Naive thymus-derived CD4-positive, alpha-beta T cell (primary cell): ENCODE measurements at regions not wholly inside any gene's neighbourhood (a gene's known extent, or its start where the extent isn't known, plus 50 kb on each side); places are given as distances from the start of the nearest gene placed in this dataset.

Experiments used
- ATAC-seq: fragments of 150-1000 bp; cut with Tn5 transposase; 2 replicates; pipeline ENCODE4 v1.10.0; 2021; ENCODE audit warnings: mild to moderate bottlenecking, moderate library complexity
- CTCF ChIA-PET: fragments of 350-600 bp; sonication (Branson Sonifier 250); formaldehyde crosslinking; loops from one replicate; lab custom pipeline; 2021; ENCODE audit warnings: antibody characterized with exemption; lab: Charles Lee
- POLR2A ChIA-PET: fragments of 350-600 bp; sonication (Branson Sonifier 250); formaldehyde crosslinking; loops from one replicate; lab custom pipeline; 2021; ENCODE audit warnings: antibody characterized with exemption, inconsistent platforms; lab: Charles Lee
- DNase-seq, 9 donors: peaks; one replicate each; pipeline versions ENCODE4 v3.0.0 to v3.0.0-alpha.2; 2020 to 2022; ENCODE audit warnings: mixed read lengths in 1 of 9
- H3K27ac ChIP-seq: one replicate; pipeline ENCODE4 v1.7.0; 2013; ENCODE audit warnings: mild to moderate bottlenecking, low read depth, low read length, moderate library complexity
- H3K27me3 ChIP-seq, 2 donors: one replicate each; pipeline ENCODE4 v1.7.0; 2013; ENCODE audit warnings: low read length in 2 of 2, mild to moderate bottlenecking in 2 of 2, moderate library complexity in 2 of 2; ENCODE audit not compliant: control insufficient read depth in 2 of 2, insufficient read depth in 2 of 2
- H3K36me3 ChIP-seq, 3 experiments: 1 replicate in 2 of 3; 2 replicates in 1 of 3; pipeline ENCODE4 v1.7.0; 2013; ENCODE audit warnings: low read length in 3 of 3, mild to moderate bottlenecking in 3 of 3, moderate library complexity in 1 of 3; ENCODE audit not compliant: insufficient read depth in 3 of 3, control insufficient read depth in 2 of 3
- H3K4me1 ChIP-seq, 2 donors: one replicate each; pipeline ENCODE4 v1.7.0; 2013; ENCODE audit warnings: low read length in 2 of 2, mild to moderate bottlenecking in 2 of 2, moderate library complexity in 1 of 2; ENCODE audit not compliant: control insufficient read depth in 2 of 2, insufficient read depth in 2 of 2
- H3K4me3 ChIP-seq: 2 replicates; pipeline ENCODE4 v1.7.0; 2013; ENCODE audit warnings: mild to moderate bottlenecking, low read length
- H3K9me3 ChIP-seq, 3 experiments: 1 replicate in 2 of 3; 2 replicates in 1 of 3; pipeline ENCODE4 v1.7.0; 2013; ENCODE audit warnings: low read length in 3 of 3; ENCODE audit not compliant: control insufficient read depth in 2 of 3
- H3K27ac Mint-ChIP-seq, 9 donors: one replicate each; pipeline ENCODE4 v1.8.0; 2020 to 2022; ENCODE audit warnings: mixed read lengths in 9 of 9, mild to moderate bottlenecking in 8 of 9, moderate library complexity in 5 of 9, inconsistent platforms in 2 of 9
- H3K27me3 Mint-ChIP-seq, 5 donors: one replicate each; pipeline ENCODE4 v1.8.0; 2021 to 2022; ENCODE audit warnings: mixed read lengths in 5 of 5, mild to moderate bottlenecking in 1 of 5
- H3K36me3 Mint-ChIP-seq, 5 donors: one replicate each; pipeline ENCODE4 v1.8.0; 2020 to 2022; ENCODE audit warnings: mixed read lengths in 5 of 5, mild to moderate bottlenecking in 3 of 5, inconsistent platforms in 1 of 5
- H3K4me1 Mint-ChIP-seq, 7 donors: one replicate each; pipeline ENCODE4 v1.8.0; 2020 to 2022; ENCODE audit warnings: mixed read lengths in 7 of 7, mild to moderate bottlenecking in 3 of 7, inconsistent platforms in 1 of 7
- H3K4me3 Mint-ChIP-seq, 10 donors: one replicate each; pipeline ENCODE4 v1.8.0; 2020 to 2022; ENCODE audit warnings: mild to moderate bottlenecking in 10 of 10, mixed read lengths in 10 of 10, moderate library complexity in 6 of 10, inconsistent platforms in 2 of 10
- H3K9me3 Mint-ChIP-seq, 11 donors: one replicate each; pipeline ENCODE4 v1.8.0; 2020 to 2022; ENCODE audit warnings: mixed read lengths in 11 of 11, mild to moderate bottlenecking in 4 of 11, inconsistent platforms in 1 of 11, moderate library complexity in 1 of 11
- intact Hi-C, 2 donors: fragments of 100-400 bp; cut with micrococcal nuclease; formaldehyde crosslinking; loops; one replicate each; pipeline ENCODE4 v1.15.1; 2023

DNA sequence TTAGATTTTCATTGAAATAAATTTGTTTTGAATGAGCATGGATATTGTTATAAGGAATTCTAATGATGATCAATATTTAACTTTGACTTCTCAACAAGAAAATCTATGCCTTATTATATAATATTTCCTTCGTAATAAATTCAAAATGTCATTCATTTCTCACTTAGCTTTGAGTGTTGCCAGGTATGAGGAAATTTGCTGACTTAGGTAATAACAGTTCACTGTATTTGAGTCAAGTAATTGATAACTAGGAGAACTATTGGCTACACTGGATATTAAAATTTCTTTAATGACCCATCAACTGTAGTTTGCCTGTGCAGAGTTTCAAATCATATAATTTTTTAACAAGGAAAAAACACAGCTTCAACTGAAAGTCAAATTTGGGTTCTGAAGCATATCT is 746.6 kb downstream of the SLITRK5 start:
- no peaks in the 10 kb centered on the region for H3K4me1 ChIP-seq
- Mint-ChIP-seq H3K4me1 (peaks cover 0 to 3% (median 0%) of the 10 kb centered on the region in 7 donors), H3K9me3 (peaks cover 0 to 18% (median 4%) of the 10 kb centered on the region in 11 donors), H3K27me3 (no peaks in the 10 kb centered on the region), H3K4me3 (no peak overlapping the region), H3K27ac (no peak overlapping the region), H3K36me3 (no peaks in the 10 kb centered on the region)
- H3K4me3 ChIP-seq: no peak overlapping the region
- POLR2A ChIA-PET: no interaction called here
- ATAC-seq (no peak), DNase-seq (no peak)
- no peaks in the 10 kb centered on the region for H3K27me3 ChIP-seq
- H3K27ac ChIP-seq: no peak overlapping the region
- H3K36me3 ChIP-seq: no peaks in the 10 kb centered on the region
- H3K9me3 ChIP-seq: no peaks in the 10 kb centered on the region
- intact Hi-C loops: no loop called here
- CTCF ChIA-PET: no interaction called here

DNA sequence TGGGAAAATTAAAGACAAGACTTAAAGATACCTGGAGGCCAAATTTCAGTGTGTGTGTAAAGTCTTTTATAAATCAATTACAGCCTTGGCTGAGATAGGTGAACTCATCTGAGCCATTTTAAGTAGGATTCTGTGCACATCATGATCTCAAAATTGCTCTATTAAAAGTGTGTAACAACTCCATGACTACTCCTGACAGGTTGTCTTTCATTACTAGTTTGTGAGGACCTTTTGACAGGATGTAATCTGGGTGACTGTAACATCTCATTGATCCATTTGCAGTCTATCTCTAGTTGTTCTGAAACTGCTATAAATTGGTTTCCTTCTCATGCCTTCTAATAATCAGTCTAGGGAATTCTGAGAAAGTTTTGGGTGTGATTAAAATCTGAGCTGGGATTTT is 753.3 kb downstream of the SLITRK5 start:
- ATAC-seq: no peak
- no peaks in the 10 kb centered on the region for H3K36me3 Mint-ChIP-seq
- peaks cover 0 to 19% (median 3%) of the 10 kb centered on the region in 11 donors for H3K9me3 Mint-ChIP-seq

GRCh38 chr13:88426661-88427060 is 755.5 kb downstream of the SLITRK5 start:
- Mint-ChIP-seq H3K36me3 (no peaks in the 10 kb centered on the region), H3K27me3 (no peaks in the 10 kb centered on the region), H3K4me1 (peaks cover 0 to 3% (median 0%) of the 10 kb centered on the region in 7 donors), H3K4me3 (no peak overlapping the region), H3K9me3 (peaks cover 0 to 19% (median 0%) of the 10 kb centered on the region in 11 donors), H3K27ac (no peak overlapping the region)
- ATAC-seq (no peak), DNase-seq (no peak)
- H3K27ac ChIP-seq: no peak overlapping the region
- ChIA-PET POLR2A (no interaction called here), CTCF (no interaction called here)
- H3K27me3 ChIP-seq: no peaks in the 10 kb centered on the region
- no peak overlapping the region for H3K4me3 ChIP-seq
- H3K9me3 ChIP-seq: no peaks in the 10 kb centered on the region
- intact Hi-C loops: no loop called here
- no peaks in the 10 kb centered on the region for H3K4me1 ChIP-seq
- H3K36me3 ChIP-seq: no peaks in the 10 kb centered on the region

More for the DNA sequence above, 753.3 kb downstream of the SLITRK5 start:
- CTCF ChIA-PET: no interaction called here
- POLR2A ChIA-PET: no interaction called here
- no peaks in the 10 kb centered on the region for H3K9me3 ChIP-seq
- H3K4me3 ChIP-seq: no peak overlapping the region
- no peaks in the 10 kb centered on the region for H3K36me3 ChIP-seq
- Mint-ChIP-seq H3K27me3 (no peaks in the 10 kb centered on the region), H3K4me1 (no peaks in the 10 kb centered on the region), H3K4me3 (no peak overlapping the region), H3K27ac (no peak overlapping the region)
- intact Hi-C loops: no loop called here
- no peak for DNase-seq
- H3K4me1 ChIP-seq: no peaks in the 10 kb centered on the region
- no peaks in the 10 kb centered on the region for H3K27me3 ChIP-seq
- H3K27ac ChIP-seq: no peak overlapping the region

- Mint-ChIP-seq H3K9me3 (peaks cover 0 to 20% (median 3%) of the 10 kb centered on the region in 11 donors), H3K4me1 (peaks cover 0 to 10% (median 0%) of the 10 kb centered on the region in 7 donors), H3K4me3 (no peak overlapping the region), H3K27ac (no peak overlapping the region), H3K36me3 (no peaks in the 10 kb centered on the region), H3K27me3 (no peaks in the 10 kb centered on the region)
- no peak overlapping the region for H3K27ac ChIP-seq
- ATAC-seq (no peak), DNase-seq (no peak)
- intact Hi-C loops: no loop called here
- H3K27me3 ChIP-seq: no peaks in the 10 kb centered on the region
- H3K9me3 ChIP-seq: no peaks in the 10 kb centered on the region
- H3K36me3 ChIP-seq: no peaks in the 10 kb centered on the region
- no peaks in the 10 kb centered on the region for H3K4me1 ChIP-seq
- H3K4me3 ChIP-seq: no peak overlapping the region
- ChIA-PET POLR2A (no interaction called here), CTCF (no interaction called here)
Measured at GRCh38 chr13:88429862-88430261, 758.7 kb downstream of the SLITRK5 start.

- Mint-ChIP-seq H3K9me3 (peaks cover 0 to 25% (median 10%) of the 10 kb centered on the region in 11 donors), H3K4me3 (no peak overlapping the region), H3K4me1 (peaks cover 0 to 9% (median 0%) of the 10 kb centered on the region in 7 donors), H3K27ac (no peak overlapping the region), H3K36me3 (no peaks in the 10 kb centered on the region), H3K27me3 (no peaks in the 10 kb centered on the region)
- H3K36me3 ChIP-seq: no peaks in the 10 kb centered on the region
- DNase-seq (no peak), ATAC-seq (no peak)
- no peaks in the 10 kb centered on the region for H3K27me3 ChIP-seq
- intact Hi-C loops: no loop called here
- H3K4me3 ChIP-seq: no peak overlapping the region
- ChIA-PET POLR2A (no interaction called here), CTCF (no interaction called here)
- no peaks in the 10 kb centered on the region for H3K9me3 ChIP-seq
- no peaks in the 10 kb centered on the region for H3K4me1 ChIP-seq
- H3K27ac ChIP-seq: no peak overlapping the region
Measured at GRCh38 chr13:88434953-88435352, 763.8 kb downstream of the SLITRK5 start.

- Histone ChIP-seq H3K27me3 (no peaks in the 10 kb centered on the region), H3K36me3 (no peaks in the 10 kb centered on the region), H3K4me3 (no peak overlapping the region), H3K27ac (no peak overlapping the region), H3K4me1 (no peaks in the 10 kb centered on the region), H3K9me3 (no peaks in the 10 kb centered on the region)
- peaks cover 0 to 6% (median 0%) of the 10 kb centered on the region in 7 donors for H3K4me1 Mint-ChIP-seq
- H3K27ac Mint-ChIP-seq: no peak overlapping the region
- H3K9me3 Mint-ChIP-seq: peaks cover 0 to 25% (median 10%) of the 10 kb centered on the region in 11 donors
- H3K4me3 Mint-ChIP-seq: no peak overlapping the region
- no peaks in the 10 kb centered on the region for H3K27me3 Mint-ChIP-seq
- CTCF ChIA-PET: no interaction called here
- DNase-seq: no peak
- H3K36me3 Mint-ChIP-seq: no peaks in the 10 kb centered on the region
- POLR2A ChIA-PET: no interaction called here
- ATAC-seq: no peak
- intact Hi-C loops: no loop called here
Measured at GRCh38 chr13:88436974-88437373, 765.8 kb downstream of the SLITRK5 start.

GRCh38 chr13:88450515-88450914 is 779.3 kb downstream of the SLITRK5 start:
- Histone ChIP-seq H3K27me3 (no peaks in the 10 kb centered on the region), H3K36me3 (no peaks in the 10 kb centered on the region), H3K4me1 (no peaks in the 10 kb centered on the region), H3K27ac (no peak overlapping the region), H3K9me3 (no peaks in the 10 kb centered on the region), H3K4me3 (no peak overlapping the region)
- ChIA-PET CTCF (no interaction called here), POLR2A (no interaction called here)
- no peak for DNase-seq
- Mint-ChIP-seq H3K27ac (no peak overlapping the region), H3K27me3 (no peaks in the 10 kb centered on the region), H3K4me3 (no peak overlapping the region), H3K36me3 (no peaks in the 10 kb centered on the region), H3K9me3 (peaks cover 0 to 4% (median 1%) of the 10 kb centered on the region in 11 donors), H3K4me1 (no peaks in the 10 kb centered on the region)
- ATAC-seq: no peak
- intact Hi-C loops: no loop called here
